ENCODE measurements at regions not wholly inside any gene's neighbourhood (a gene's known extent, or its start where the extent isn't known, plus 50 kb on each side); places are given as distances from the start of the nearest gene placed in this dataset.

DNA sequence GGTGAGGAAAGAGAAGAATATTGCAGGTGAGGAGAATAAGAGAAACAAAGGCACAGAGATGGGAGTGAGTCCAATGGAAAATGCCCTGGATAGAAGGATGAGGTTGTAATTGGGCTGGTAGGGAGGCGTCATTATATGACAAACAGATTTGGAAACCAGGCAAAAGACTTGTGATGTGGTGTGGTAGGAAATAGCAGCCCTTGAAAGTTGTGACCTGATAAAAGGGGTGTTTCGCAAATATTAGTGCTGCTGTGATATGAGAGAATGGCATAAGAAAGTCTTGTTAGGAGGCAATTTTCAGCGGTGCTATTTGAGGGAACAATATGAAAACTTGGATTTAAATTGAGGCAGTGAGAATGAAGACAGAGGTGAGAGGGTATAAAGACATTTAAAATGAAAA is 217.5 kb upstream of the ACTBL2 start:
- Histone ChIP-seq H3K9me2 (replicated peaks; ENCODE audit: insufficient read depth, low read length) (no peaks in the 10 kb centered on the region), H3K9me3 (replicated peaks; ENCODE audit: insufficient read depth, low read length) (no peaks in the 10 kb centered on the region), H3K27me3 (replicated peaks; ENCODE audit: insufficient read depth, low read length) (no peaks in the 10 kb centered on the region), H3K27ac (ENCODE audit: low read length) (no peak overlapping the region), H3K36me3 (replicated peaks; ENCODE audit: insufficient read depth, low read length) (no peaks in the 10 kb centered on the region), H3K4me1 (ENCODE audit: low read length) (no peaks in the 10 kb centered on the region), H2AFZ (ENCODE audit: low read length) (no peak overlapping the region), H3K79me2 (ENCODE audit: low read length) (no peaks in the 10 kb centered on the region), H3K4me3 (ENCODE audit: low read length) (no peak overlapping the region), H4K20me1 (ENCODE audit: insufficient read depth, low read length) (no peaks in the 10 kb centered on the region), H3F3A (ENCODE audit: insufficient read depth, low read length) (no peaks in the 10 kb centered on the region), H3K9ac (ENCODE audit: low read length) (no peak overlapping the region), H3K4me2 (ENCODE audit: low read depth, low read length) (no peak overlapping the region)
- TF ChIP-seq EZH2 (optimal IDR thresholded peaks at IDR 0.05; ENCODE audit: low read depth, low read length) (no peak), EZH2phosphoT487 (IDR thresholded peaks at IDR 0.05; ENCODE audit: low read length) (no peak), CTCF (IDR thresholded peaks at IDR 0.05; ENCODE audit: low read length) (no peak)
- DNase-seq = no peak

DNA sequence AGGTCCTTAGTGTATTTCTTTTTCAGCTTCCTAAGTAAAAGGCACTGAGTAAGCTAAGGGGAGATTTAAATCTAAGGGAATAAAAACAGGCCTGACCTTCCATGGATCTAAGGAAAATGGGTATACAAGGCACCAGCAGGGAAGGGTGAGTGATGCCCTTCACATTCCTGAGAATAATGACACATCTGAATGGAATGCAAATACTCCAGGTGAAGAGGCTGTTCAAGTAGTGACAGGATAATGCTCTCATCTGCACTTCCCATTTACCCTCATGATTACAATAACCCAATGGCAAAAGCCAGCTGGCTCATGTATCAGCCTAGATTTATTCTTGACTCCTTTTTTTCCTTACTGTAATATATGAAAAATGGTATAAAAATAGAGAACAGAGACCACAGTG is 216.2 kb upstream of the ACTBL2 start:
- H3K4me3 ChIP-seq (ENCODE audit: low read length) = no peak overlapping the region
- TF ChIP-seq EZH2phosphoT487 (IDR thresholded peaks at IDR 0.05; ENCODE audit: low read length) = no peak
- no peak for TF ChIP-seq CTCF (IDR thresholded peaks at IDR 0.05; ENCODE audit: low read length)
- no peak for TF ChIP-seq EZH2 (optimal IDR thresholded peaks at IDR 0.05; ENCODE audit: low read depth, low read length)
- H3K36me3 ChIP-seq (replicated peaks; ENCODE audit: insufficient read depth, low read length) = no peaks in the 10 kb centered on the region
- no peak overlapping the region for H2AFZ ChIP-seq (ENCODE audit: low read length)
- no peak overlapping the region for H3K27ac ChIP-seq (ENCODE audit: low read length)
- H3K4me2 ChIP-seq (ENCODE audit: low read depth, low read length) = no peak overlapping the region
- H3K9me2 ChIP-seq (replicated peaks; ENCODE audit: insufficient read depth, low read length) = no peaks in the 10 kb centered on the region
- DNase-seq = no peak
- no peaks in the 10 kb centered on the region for H3K4me1 ChIP-seq (ENCODE audit: low read length)
- no peaks in the 10 kb centered on the region for H3K27me3 ChIP-seq (replicated peaks; ENCODE audit: insufficient read depth, low read length)
- no peaks in the 10 kb centered on the region for H4K20me1 ChIP-seq (ENCODE audit: insufficient read depth, low read length)
- H3K9ac ChIP-seq (ENCODE audit: low read length) = no peak overlapping the region
- H3K79me2 ChIP-seq (ENCODE audit: low read length) = no peaks in the 10 kb centered on the region
- H3F3A ChIP-seq (ENCODE audit: insufficient read depth, low read length) = no peaks in the 10 kb centered on the region
- no peaks in the 10 kb centered on the region for H3K9me3 ChIP-seq (replicated peaks; ENCODE audit: insufficient read depth, low read length)

GRCh38 chr5:57698086-57698485 is 215.5 kb upstream of the ACTBL2 start:
- Histone ChIP-seq H3K79me2 (ENCODE audit: low read length) (no peaks in the 10 kb centered on the region), H3K27ac (ENCODE audit: low read length) (no peak overlapping the region), H3K4me1 (ENCODE audit: low read length) (no peaks in the 10 kb centered on the region), H3K4me2 (ENCODE audit: low read depth, low read length) (no peak overlapping the region), H3K27me3 (replicated peaks; ENCODE audit: insufficient read depth, low read length) (no peaks in the 10 kb centered on the region), H3K4me3 (ENCODE audit: low read length) (no peak overlapping the region), H2AFZ (ENCODE audit: low read length) (no peak overlapping the region), H3K9me3 (replicated peaks; ENCODE audit: insufficient read depth, low read length) (no peaks in the 10 kb centered on the region), H3F3A (ENCODE audit: insufficient read depth, low read length) (no peaks in the 10 kb centered on the region), H4K20me1 (ENCODE audit: insufficient read depth, low read length) (no peaks in the 10 kb centered on the region), H3K9ac (ENCODE audit: low read length) (no peak overlapping the region), H3K9me2 (replicated peaks; ENCODE audit: insufficient read depth, low read length) (no peaks in the 10 kb centered on the region), H3K36me3 (replicated peaks; ENCODE audit: insufficient read depth, low read length) (no peaks in the 10 kb centered on the region)
- no peak for TF ChIP-seq CTCF (IDR thresholded peaks at IDR 0.05; ENCODE audit: low read length)
- TF ChIP-seq EZH2 (optimal IDR thresholded peaks at IDR 0.05; ENCODE audit: low read depth, low read length) = no peak
- TF ChIP-seq EZH2phosphoT487 (IDR thresholded peaks at IDR 0.05; ENCODE audit: low read length) = no peak
- no peak for DNase-seq

Measured in MM.1S (cell line).